CD14-positive monocyte (primary cell): ENCODE measurements at regions not wholly inside any gene's neighbourhood (a gene's known extent, or its start where the extent isn't known, plus 50 kb on each side); places are given as distances from the start of the nearest gene placed in this dataset.

Experiments
- DNase-seq, 3 donors: peaks; one replicate each; pipeline ENCODE4 v3.0.0-alpha.2; 2011 to 2022
- H2AFZ ChIP-seq: 2 replicates; pipeline ENCODE4 v1.6.0; 2012; ENCODE audit warnings: mild to moderate bottlenecking, low read depth, low read length, inconsistent platforms; ENCODE audit not compliant: insufficient read depth, poor library complexity, severe bottlenecking
- H3K27ac ChIP-seq, 2 donors: 1 replicate in 1 of 2; 2 replicates in 1 of 2; pipeline ENCODE4 v1.5.1; 2012 to 2013; ENCODE audit warnings: low read length in 2 of 2, control low read depth in 1 of 2, inconsistent platforms in 1 of 2, low read depth in 1 of 2, mild to moderate bottlenecking in 1 of 2
- H3K27me3 ChIP-seq, 2 donors: one replicate each; pipeline versions ENCODE4 v1.6.0 to v1.6.1; 2011 to 2013; ENCODE audit warnings: low read length in 2 of 2; ENCODE audit not compliant: control insufficient read depth in 2 of 2, insufficient read depth in 2 of 2
- H3K36me3 ChIP-seq, 2 donors: replicated peaks in 1 of 2; 1 replicate in 1 of 2; 2 replicates in 1 of 2; pipeline versions ENCODE4 v1.5.1 to v1.6.1; 2012 to 2013; ENCODE audit warnings: low read length in 2 of 2, control low read depth in 1 of 2, inconsistent platforms in 1 of 2, mild to moderate bottlenecking in 1 of 2; ENCODE audit not compliant: insufficient read depth in 2 of 2, control insufficient read depth in 1 of 2
- H3K4me1 ChIP-seq, 2 donors: 1 replicate in 1 of 2; 2 replicates in 1 of 2; pipeline versions ENCODE4 v1.5.1 to v1.6.1; 2012 to 2013; ENCODE audit warnings: low read length in 2 of 2, control low read depth in 1 of 2, inconsistent platforms in 1 of 2, mild to moderate bottlenecking in 1 of 2, moderate library complexity in 1 of 2; ENCODE audit not compliant: insufficient read depth in 2 of 2, control insufficient read depth in 1 of 2
- H3K4me2 ChIP-seq: replicated peaks from 2 replicates; pipeline ENCODE3; 2012; ENCODE audit warnings: low read length, moderate library complexity, mild to moderate bottlenecking; ENCODE audit not compliant: poor library complexity, severe bottlenecking; ENCODE audit errors: extremely low read depth
- H3K4me3 ChIP-seq, 3 experiments: fragments of 200-600 bp in 1 of 3; sonication (generic) in 1 of 3; replicated peaks in 1 of 3; 1 replicate in 2 of 3; 2 replicates in 1 of 3; pipeline ENCODE4 v1.5.1; 2011 to 2013; ENCODE audit warnings: low read length in 3 of 3, mild to moderate bottlenecking in 3 of 3, control low read depth in 2 of 3, low read depth in 2 of 3, inconsistent platforms in 1 of 3, moderate library complexity in 1 of 3
- H3K79me2 ChIP-seq: 2 replicates; pipeline ENCODE4 v1.6.0; 2012; ENCODE audit warnings: mild to moderate bottlenecking, control low read depth, inconsistent platforms, low read length, moderate library complexity; ENCODE audit not compliant: insufficient read depth
- H3K9ac ChIP-seq: 2 replicates; pipeline ENCODE4 v1.6.0; 2017; ENCODE audit warnings: low read length, mild to moderate bottlenecking; ENCODE audit not compliant: insufficient read depth, poor library complexity, severe bottlenecking
- H3K9me3 ChIP-seq, 2 donors: replicated peaks in 1 of 2; 1 replicate in 1 of 2; 2 replicates in 1 of 2; pipeline versions ENCODE4 v1.5.1 to v1.6.1; 2012 to 2013; ENCODE audit warnings: low read length in 2 of 2, control low read depth in 1 of 2; ENCODE audit not compliant: control insufficient read depth in 1 of 2, insufficient read depth in 1 of 2
- H4K20me1 ChIP-seq: 2 replicates; pipeline ENCODE4 v1.6.0; 2012; ENCODE audit warnings: mild to moderate bottlenecking, low read length, control low read depth, moderate library complexity; ENCODE audit not compliant: insufficient read depth
- H3K27ac Mint-ChIP-seq, 7 donors: one replicate each; pipeline ENCODE4 v1.8.0; 2020; ENCODE audit warnings: mild to moderate bottlenecking in 7 of 7, mixed read lengths in 7 of 7, moderate library complexity in 6 of 7, inconsistent platforms in 2 of 7
- H3K27me3 Mint-ChIP-seq, 3 donors: one replicate each; pipeline ENCODE4 v1.8.0; 2021 to 2022; ENCODE audit warnings: low read depth in 3 of 3, mild to moderate bottlenecking in 3 of 3, mixed read lengths in 3 of 3, moderate library complexity in 3 of 3, inconsistent platforms in 1 of 3
- H3K36me3 Mint-ChIP-seq, 2 donors: one replicate each; pipeline ENCODE4 v1.8.0; 2020; ENCODE audit warnings: mixed read lengths in 2 of 2, inconsistent platforms in 1 of 2, mild to moderate bottlenecking in 1 of 2
- H3K4me1 Mint-ChIP-seq: one replicate; pipeline ENCODE4 v1.8.0; 2020; ENCODE audit warnings: mild to moderate bottlenecking, mixed read lengths
- H3K4me3 Mint-ChIP-seq, 2 donors: one replicate each; pipeline ENCODE4 v1.8.0; 2020; ENCODE audit warnings: mild to moderate bottlenecking in 2 of 2, mixed read lengths in 2 of 2, moderate library complexity in 1 of 2
- H3K9me3 Mint-ChIP-seq, 7 donors: one replicate each; pipeline ENCODE4 v1.8.0; 2020 to 2022; ENCODE audit warnings: mixed read lengths in 7 of 7, mild to moderate bottlenecking in 6 of 7, moderate library complexity in 6 of 7, inconsistent platforms in 2 of 7
- WGBS: methylation state at CpG from one replicate; pipeline ENCODE4 v1.1.5; 2013; ENCODE audit warnings: missing lambda C conversion rate; ENCODE audit not compliant: insufficient coverage; 5-methylcytosine and 5-hydroxymethylcytosine counted together
- intact Hi-C, 2 donors: fragments of 100-400 bp; cut with micrococcal nuclease; formaldehyde crosslinking; loops; one replicate each; pipeline versions ENCODE4 v1.15.0 to v1.15.1; 2023
- TF ChIP-seq, protein P1 (sequence below): fragments of 200-600 bp; IDR thresholded peaks from one replicate; pipeline ENCODE4 v1.8.0; 2022; ENCODE audit warnings: antibody characterized with exemption, mild to moderate bottlenecking

DNA sequence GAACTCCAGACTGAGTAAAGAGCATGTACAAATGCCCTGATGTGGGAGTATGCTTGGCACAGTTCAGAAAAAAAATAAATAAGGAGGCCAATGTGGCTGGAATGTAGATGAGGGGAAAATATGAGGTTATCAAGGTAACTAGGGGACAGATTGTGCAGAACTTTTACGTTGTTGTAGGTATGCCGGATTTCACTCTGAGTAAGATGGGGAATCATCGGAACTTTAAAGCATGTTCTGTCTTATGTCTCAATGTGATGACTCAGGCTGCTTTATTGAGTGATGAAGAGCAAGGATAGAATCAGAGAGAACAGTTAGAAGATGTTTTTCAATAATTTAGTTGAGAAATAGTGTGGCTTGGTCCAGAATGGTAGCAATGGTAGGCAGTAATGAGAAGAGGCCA lies 130.4 kb downstream of the C11orf87 start:
- Histone ChIP-seq H3K27me3 (no peaks in the 10 kb centered on the region), H4K20me1 (no peaks in the 10 kb centered on the region), H3K4me3 (no peak overlapping the region), H3K79me2 (no peaks in the 10 kb centered on the region), H2AFZ (no peak overlapping the region), H3K27ac (no peak overlapping the region), H3K9me3 (no peaks in the 10 kb centered on the region), H3K4me1 (no peaks in the 10 kb centered on the region), H3K36me3 (no peaks in the 10 kb centered on the region), H3K9ac (no peak overlapping the region), H3K4me2 (no peak overlapping the region)
- no peak for DNase-seq
- H3K9me3 Mint-ChIP-seq = peaks cover 0 to 3% (median 2%) of the 10 kb centered on the region in 7 donors
- intact Hi-C loops = no loop called here
- TF ChIP-seq, protein P1, sequence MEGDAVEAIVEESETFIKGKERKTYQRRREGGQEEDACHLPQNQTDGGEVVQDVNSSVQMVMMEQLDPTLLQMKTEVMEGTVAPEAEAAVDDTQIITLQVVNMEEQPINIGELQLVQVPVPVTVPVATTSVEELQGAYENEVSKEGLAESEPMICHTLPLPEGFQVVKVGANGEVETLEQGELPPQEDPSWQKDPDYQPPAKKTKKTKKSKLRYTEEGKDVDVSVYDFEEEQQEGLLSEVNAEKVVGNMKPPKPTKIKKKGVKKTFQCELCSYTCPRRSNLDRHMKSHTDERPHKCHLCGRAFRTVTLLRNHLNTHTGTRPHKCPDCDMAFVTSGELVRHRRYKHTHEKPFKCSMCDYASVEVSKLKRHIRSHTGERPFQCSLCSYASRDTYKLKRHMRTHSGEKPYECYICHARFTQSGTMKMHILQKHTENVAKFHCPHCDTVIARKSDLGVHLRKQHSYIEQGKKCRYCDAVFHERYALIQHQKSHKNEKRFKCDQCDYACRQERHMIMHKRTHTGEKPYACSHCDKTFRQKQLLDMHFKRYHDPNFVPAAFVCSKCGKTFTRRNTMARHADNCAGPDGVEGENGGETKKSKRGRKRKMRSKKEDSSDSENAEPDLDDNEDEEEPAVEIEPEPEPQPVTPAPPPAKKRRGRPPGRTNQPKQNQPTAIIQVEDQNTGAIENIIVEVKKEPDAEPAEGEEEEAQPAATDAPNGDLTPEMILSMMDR = no peak
- WGBS = 97% methylated on average over 3 of the region's 3 CpGs
- no peak overlapping the region for H3K27ac Mint-ChIP-seq
- no peaks in the 10 kb centered on the region for H3K4me1 Mint-ChIP-seq
- no peaks in the 10 kb centered on the region for H3K36me3 Mint-ChIP-seq
- H3K27me3 Mint-ChIP-seq = peaks cover 0 to 2% (median 0%) of the 10 kb centered on the region in 3 donors
- no peak overlapping the region for H3K4me3 Mint-ChIP-seq

GRCh38 chr11:109553284-109553683 lies 131.3 kb downstream of the C11orf87 start:
- H3K9me3 Mint-ChIP-seq = peaks cover 0 to 3% (median 2%) of the 10 kb centered on the region in 7 donors
- no peaks in the 10 kb centered on the region for H3K4me1 ChIP-seq
- no peaks in the 10 kb centered on the region for H3K36me3 Mint-ChIP-seq
- H3K36me3 ChIP-seq = no peaks in the 10 kb centered on the region
- no peak for DNase-seq
- no peaks in the 10 kb centered on the region for H3K27me3 ChIP-seq
- no peaks in the 10 kb centered on the region for H3K9me3 ChIP-seq
- H3K9ac ChIP-seq = no peak overlapping the region
- H3K79me2 ChIP-seq = no peaks in the 10 kb centered on the region
- intact Hi-C loops = no loop called here
- whole genome bisulfite sequencing = 100% methylated on average over 1 of the region's 1 CpG
- TF ChIP-seq, protein P1 = no peak
- no peak overlapping the region for H3K4me2 ChIP-seq
- H3K27ac Mint-ChIP-seq = no peak overlapping the region
- peaks cover 0 to 2% (median 0%) of the 10 kb centered on the region in 3 donors for H3K27me3 Mint-ChIP-seq
- no peaks in the 10 kb centered on the region for H4K20me1 ChIP-seq
- no peak overlapping the region for H2AFZ ChIP-seq
- no peak overlapping the region for H3K27ac ChIP-seq
- no peak overlapping the region for H3K4me3 ChIP-seq
- no peak overlapping the region for H3K4me3 Mint-ChIP-seq
- H3K4me1 Mint-ChIP-seq = no peaks in the 10 kb centered on the region
